KBM-7 (cell line): ENCODE measurements at regions not wholly inside any gene's neighbourhood (a gene's known extent, or its start where the extent isn't known, plus 50 kb on each side); places are given as distances from the start of the nearest gene placed in this dataset.

Experiments
- DNase-seq: peaks from one replicate; pipeline ENCODE4 v3.0.0-alpha.2; 2015
- in situ Hi-C: fragments of 300-500 bp; cut with MboI; formaldehyde crosslinking; loops from 2 replicates; pipeline ENCODE4 v1.14.3; 2020; ENCODE audit warnings: low sequenced_read_pairs, low pct_unique_long_range_greater_than_20kb, mixed read lengths

DNA sequence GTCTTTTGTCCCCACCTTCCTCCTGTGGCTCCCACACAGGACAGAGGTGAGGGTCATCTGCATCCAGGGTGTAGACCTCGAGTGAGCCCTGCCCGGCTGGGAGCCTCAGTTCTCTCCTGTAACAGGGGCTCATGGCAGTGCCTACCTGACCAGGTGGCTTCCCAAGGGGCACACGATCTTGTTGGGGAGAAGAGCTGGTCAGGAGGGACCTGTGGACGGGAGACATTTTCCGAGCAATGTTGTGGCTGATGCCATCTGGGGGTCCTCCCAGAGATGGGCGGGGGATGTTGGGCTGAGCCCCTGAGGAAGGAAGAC, 51.9 kb downstream of the CEBPB start:
- no peak for DNase-seq
- in situ Hi-C loops, result no loop called here

GRCh38 chr20:50242863-50243609, 52.4 kb downstream of the CEBPB start:
- in situ Hi-C loops, result no loop called here
- DNase-seq, result no peak

DNA sequence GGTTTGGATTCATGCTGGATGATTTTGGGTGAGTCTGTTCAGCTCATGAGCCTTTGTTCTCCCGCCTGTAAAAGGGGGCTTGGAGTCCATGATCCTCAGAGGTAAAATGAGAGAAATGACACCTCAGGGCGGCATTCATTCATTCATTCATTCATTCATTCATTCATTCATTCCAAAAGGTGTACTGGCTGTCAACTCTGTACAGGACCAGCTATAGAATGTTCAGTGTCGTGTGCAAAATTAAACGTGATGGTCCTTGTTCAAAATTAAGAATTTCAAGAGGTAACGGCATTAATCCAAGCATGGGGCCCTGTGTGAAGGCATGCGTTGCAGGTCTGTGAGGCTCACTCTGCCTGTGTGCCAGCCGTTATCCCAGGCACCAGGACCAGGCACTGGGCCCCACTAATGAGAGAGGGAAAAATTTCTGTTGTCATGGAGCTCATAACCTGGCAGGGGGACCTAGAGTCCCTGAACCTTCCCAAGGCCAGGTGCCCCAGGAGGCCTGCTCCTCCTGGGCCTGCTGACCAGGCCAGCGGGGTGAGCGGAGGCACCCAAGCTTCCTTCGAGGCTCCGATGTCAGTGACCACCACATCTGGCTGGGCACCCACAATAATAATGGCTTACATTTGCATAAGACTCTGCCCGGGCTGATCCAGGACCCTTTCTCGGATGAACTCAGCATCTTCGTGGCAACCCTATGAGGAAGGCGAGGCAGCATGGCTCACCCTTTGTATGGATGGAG, 53.2 kb downstream of the CEBPB start:
- in situ Hi-C loops, result no loop called here
- DNase-seq, result no peak

GRCh38 chr20:50244352-50245149, 53.9 kb downstream of the CEBPB start:
- no peak for DNase-seq
- in situ Hi-C loops, result no loop called here

- in situ Hi-C loops, result no loop called here
- peak; percentile 15 for DNase-seq
These were observed 55.1 kb downstream of the CEBPB start for GRCh38 chr20:50245498-50246366.

- DNase-seq, result no peak
- in situ Hi-C loops, result no loop called here
These were observed 56.0 kb downstream of the CEBPB start for GRCh38 chr20:50246367-50247195.

- no peak for DNase-seq
- in situ Hi-C loops, result no loop called here
These were observed 56.8 kb downstream of the CEBPB start for GRCh38 chr20:50247196-50248094.

- in situ Hi-C loops, result no loop called here
- no peak for DNase-seq
These were observed 57.5 kb downstream of the CEBPB start for GRCh38 chr20:50248104-50248641.

- in situ Hi-C loops, result no loop called here
- DNase-seq, result no peak
These were observed 59.1 kb downstream of the CEBPB start for GRCh38 chr20:50249447-50250388.

DNA sequence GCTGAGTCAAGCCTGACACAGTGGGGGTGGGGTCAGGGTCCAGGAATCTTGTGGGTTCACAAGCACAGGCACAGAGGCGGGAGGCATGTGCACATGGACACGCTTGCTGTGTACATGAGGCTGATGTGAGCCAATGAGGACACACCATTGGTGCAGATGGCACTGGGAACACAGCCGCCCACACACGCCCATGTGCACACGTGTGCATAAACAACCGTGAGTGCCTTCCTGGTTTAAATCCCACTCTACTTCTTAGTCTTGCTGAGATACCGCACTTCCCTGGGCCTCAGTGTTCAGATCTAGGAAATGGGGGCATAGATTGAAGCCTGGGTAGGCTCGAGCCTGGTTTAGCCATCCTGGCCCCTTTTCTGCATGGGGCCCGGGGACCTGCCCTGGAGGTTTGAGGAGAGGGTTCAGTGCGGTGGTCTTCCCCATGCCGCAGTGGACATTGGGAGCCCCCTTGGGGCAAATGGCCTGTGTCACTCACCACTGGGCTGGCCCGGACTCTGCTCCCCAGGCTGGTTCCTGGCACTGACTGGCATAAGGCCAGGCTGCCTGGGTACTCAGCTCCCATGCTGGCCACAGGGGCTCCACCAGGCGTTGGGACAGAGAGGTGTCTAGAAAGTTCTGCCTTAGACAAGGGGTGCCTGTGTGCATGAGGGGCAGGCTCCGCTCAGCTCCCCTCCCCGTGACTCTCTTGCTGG, 60.2 kb downstream of the CEBPB start:
- DNase-seq, result no peak
- in situ Hi-C loops, result no loop called here

DNA sequence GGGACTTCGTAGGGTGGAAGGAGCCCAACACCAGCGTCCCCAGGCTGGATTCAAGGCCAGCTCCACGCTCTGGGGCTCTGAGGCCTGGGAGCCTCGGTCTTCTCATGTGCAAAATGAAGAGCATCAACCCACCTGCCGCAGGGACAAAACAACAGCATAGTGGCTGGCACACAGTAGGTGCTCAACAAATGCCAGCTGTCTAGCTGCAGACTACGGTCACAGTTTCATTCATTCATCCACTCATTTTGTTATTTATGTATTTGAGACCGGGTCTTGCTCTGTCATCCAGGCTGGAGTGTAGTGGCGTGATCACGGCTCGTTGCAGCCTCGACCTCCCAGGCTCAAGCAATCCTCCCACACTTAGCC, 60.7 kb downstream of the CEBPB start:
- DNase-seq, result no peak
- in situ Hi-C loops, result no loop called here

GRCh38 chr20:50251992-50252511, 61.4 kb downstream of the CEBPB start:
- in situ Hi-C loops, result no loop called here
- no peak for DNase-seq

DNA sequence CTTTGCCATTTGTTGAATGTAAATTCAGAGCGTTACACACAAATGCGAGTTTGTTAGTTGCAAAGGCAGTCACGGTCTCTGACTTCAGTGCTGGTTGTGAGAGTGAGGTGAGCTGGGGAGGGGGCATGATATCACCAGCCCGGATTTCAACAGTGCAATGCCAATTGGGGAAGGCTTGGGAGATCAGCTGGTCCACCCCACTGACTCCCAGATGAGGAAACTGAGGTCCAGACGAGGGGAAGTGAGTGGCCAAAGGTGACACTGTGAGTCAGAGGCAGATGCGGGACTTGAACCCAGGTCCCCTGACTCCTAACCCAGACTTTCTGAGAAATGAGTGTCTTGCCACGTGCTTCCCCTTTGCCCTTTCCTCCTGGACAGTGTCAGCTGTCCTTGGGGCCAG, 62.1 kb downstream of the CEBPB start:
- in situ Hi-C loops, result no loop called here
- no peak for DNase-seq

- in situ Hi-C loops, result no loop called here
- no peak for DNase-seq
These were observed 62.5 kb downstream of the CEBPB start for GRCh38 chr20:50253101-50253500.

DNA sequence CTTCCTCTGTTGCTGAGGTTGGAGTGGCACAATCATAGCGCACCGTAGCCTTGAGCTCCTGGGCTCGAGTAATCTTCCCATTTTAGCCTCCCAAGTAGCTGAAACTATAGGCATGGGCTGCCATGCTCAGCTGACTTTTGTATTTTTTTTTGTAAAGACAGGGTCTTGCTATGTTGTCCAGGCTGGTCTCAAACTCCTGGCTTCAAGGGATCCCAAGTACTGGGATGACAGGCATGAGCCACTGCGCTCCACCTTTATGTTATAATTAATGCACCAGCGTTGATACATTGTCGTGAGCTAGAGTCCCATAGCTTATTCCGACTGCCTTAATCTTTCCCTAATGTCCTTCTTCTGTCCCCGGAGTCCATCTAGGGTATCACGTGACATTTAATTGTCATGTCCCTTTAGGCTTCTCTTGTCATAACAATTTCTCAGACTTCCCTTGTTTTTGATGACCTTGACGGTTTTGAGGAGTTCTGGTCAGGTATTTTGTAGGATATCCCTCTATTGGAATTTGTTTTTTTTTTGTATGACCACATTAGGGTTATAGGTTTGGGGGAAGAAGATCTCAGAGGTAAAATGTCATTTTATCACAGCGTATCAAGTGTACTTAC, 63.9 kb downstream of the CEBPB start:
- in situ Hi-C loops, result no loop called here
- no peak for DNase-seq
